CD4-positive, alpha-beta T cell (primary cell): ENCODE measurements at regions not wholly inside any gene's neighbourhood (a gene's known extent, or its start where the extent isn't known, plus 50 kb on each side); places are given as distances from the start of the nearest gene placed in this dataset.

Experiments used
- ATAC-seq: fragments of 200-7000 bp; cut with Tn5 transposase; one replicate; pipeline ENCODE4 v1.10.0; 2022; ENCODE audit warnings: mild to moderate bottlenecking; ENCODE audit not compliant: poor library complexity
- CTCF ChIA-PET: fragments of 350-600 bp; sonication (Branson Sonifier 250); formaldehyde crosslinking; loops from one replicate; lab custom pipeline; 2021; ENCODE audit warnings: antibody characterized with exemption, inconsistent platforms; lab: Charles Lee
- POLR2A ChIA-PET: fragments of 350-600 bp; sonication (Branson Sonifier 250); formaldehyde crosslinking; loops from one replicate; lab custom pipeline; 2021; ENCODE audit warnings: antibody characterized with exemption, inconsistent platforms; lab: Charles Lee
- DNase-seq, 14 experiments: peaks; one replicate each; pipeline ENCODE4 v3.0.0-alpha.2; 2013 to 2020; ENCODE audit warnings: mixed read lengths in 2 of 14
- H3K27ac ChIP-seq, 2 donors: one replicate each; pipeline versions ENCODE4 v1.5.1 to v1.7.0; 2013; ENCODE audit warnings: low read length in 2 of 2, low read depth in 1 of 2, mild to moderate bottlenecking in 1 of 2
- H3K27me3 ChIP-seq, 2 experiments: 1 replicate in 1 of 2; 2 replicates in 1 of 2; pipeline versions ENCODE4 v1.6.1 to v1.7.0; 2013; ENCODE audit warnings: low read length in 2 of 2, control low read depth in 1 of 2, mild to moderate bottlenecking in 1 of 2, moderate library complexity in 1 of 2; ENCODE audit not compliant: insufficient read depth in 2 of 2, control insufficient read depth in 1 of 2
- H3K36me3 ChIP-seq: one replicate; pipeline ENCODE4 v1.6.1; 2013; ENCODE audit warnings: low read length, control low read depth; ENCODE audit not compliant: insufficient read depth
- H3K4me1 ChIP-seq: one replicate; pipeline ENCODE4 v1.6.1; 2013; ENCODE audit warnings: low read length, control low read depth; ENCODE audit not compliant: insufficient read depth
- H3K4me3 ChIP-seq: one replicate; pipeline ENCODE4 v1.5.1; 2013; ENCODE audit warnings: mild to moderate bottlenecking, low read length, moderate library complexity
- H3K9me3 ChIP-seq, 2 experiments: 1 replicate in 1 of 2; 2 replicates in 1 of 2; pipeline versions ENCODE4 v1.6.1 to v1.7.0; 2013; ENCODE audit warnings: low read length in 2 of 2, mild to moderate bottlenecking in 2 of 2, control low read depth in 1 of 2, moderate library complexity in 1 of 2; ENCODE audit not compliant: control insufficient read depth in 1 of 2, insufficient read depth in 1 of 2
- H3K27ac Mint-ChIP-seq: one replicate; pipeline ENCODE4 v1.8.0; 2020; ENCODE audit warnings: mixed read lengths
- H3K27me3 Mint-ChIP-seq: one replicate; pipeline ENCODE4 v1.8.0; 2021; ENCODE audit warnings: mixed read lengths
- H3K36me3 Mint-ChIP-seq: one replicate; pipeline ENCODE4 v1.8.0; 2021; ENCODE audit warnings: low read depth, mixed read lengths
- H3K4me1 Mint-ChIP-seq: one replicate; pipeline ENCODE4 v1.8.0; 2021; ENCODE audit warnings: low read depth, mixed read lengths
- H3K4me3 Mint-ChIP-seq: one replicate; pipeline ENCODE4 v1.8.0; 2020; ENCODE audit warnings: mild to moderate bottlenecking, mixed read lengths
- H3K9me3 Mint-ChIP-seq: one replicate; pipeline ENCODE4 v1.8.0; 2020; ENCODE audit warnings: mixed read lengths
- CTCF ChIP-seq: fragments of 200-600 bp; IDR thresholded peaks from one replicate; pipeline ENCODE4 v1.8.0; 2022; ENCODE audit warnings: antibody characterized with exemption, mild to moderate bottlenecking
- intact Hi-C, 2 experiments: fragments of 100-400 bp; cut with DNase I in 1 of 2; cut with micrococcal nuclease in 1 of 2; formaldehyde crosslinking; loops; one replicate each; pipeline versions ENCODE4 v1.15.1 to v1.9.0; 2023 to 2025; cut with DNase I, micrococcal nuclease

- no peak for TF ChIP-seq CTCF
- no peaks in the 10 kb centered on the region for H3K36me3 ChIP-seq
- ATAC-seq (no peak), DNase-seq (no peak)
- Mint-ChIP-seq H3K9me3 (no peaks in the 10 kb centered on the region), H3K27ac (no peak overlapping the region), H3K4me1 (peaks cover 5% of the 10 kb centered on the region), H3K36me3 (no peaks in the 10 kb centered on the region), H3K27me3 (no peaks in the 10 kb centered on the region), H3K4me3 (no peak overlapping the region)
- intact Hi-C loops, result no loop called here
- no peak overlapping the region for H3K4me3 ChIP-seq
- no peaks in the 10 kb centered on the region for H3K27me3 ChIP-seq
- H3K9me3 ChIP-seq, result peaks cover 0 to 3% of the 10 kb centered on the region in 2 experiments
- ChIA-PET POLR2A (no interaction called here), CTCF (no interaction called here)
- no peak overlapping the region for H3K27ac ChIP-seq
- H3K4me1 ChIP-seq, result no peaks in the 10 kb centered on the region
Observed at GRCh38 chr15:93217343-93217742, 128.3 kb upstream of the RGMA start.

- Mint-ChIP-seq H3K27ac (no peak overlapping the region), H3K4me3 (no peak overlapping the region), H3K9me3 (no peaks in the 10 kb centered on the region), H3K36me3 (no peaks in the 10 kb centered on the region), H3K4me1 (no peaks in the 10 kb centered on the region), H3K27me3 (peaks cover 3% of the 10 kb centered on the region)
- Histone ChIP-seq H3K27ac (no peak overlapping the region), H3K9me3 (peaks cover 0 to 3% of the 10 kb centered on the region in 2 experiments), H3K4me3 (no peak overlapping the region), H3K36me3 (no peaks in the 10 kb centered on the region), H3K4me1 (no peaks in the 10 kb centered on the region), H3K27me3 (no peaks in the 10 kb centered on the region)
- DNase-seq (no peak), ATAC-seq (no peak)
- CTCF ChIA-PET, result interaction anchor here (0.5 kb wide), 1 partner anchor 12 kb away, joined by 3 read pairs; no protein-coding TSS in a partner anchor
- intact Hi-C loops, result no loop called here
- POLR2A ChIA-PET, result no interaction called here
- TF ChIP-seq CTCF, result no peak
Observed at GRCh38 chr15:93214106-93214505, 125.1 kb upstream of the RGMA start.

DNA sequence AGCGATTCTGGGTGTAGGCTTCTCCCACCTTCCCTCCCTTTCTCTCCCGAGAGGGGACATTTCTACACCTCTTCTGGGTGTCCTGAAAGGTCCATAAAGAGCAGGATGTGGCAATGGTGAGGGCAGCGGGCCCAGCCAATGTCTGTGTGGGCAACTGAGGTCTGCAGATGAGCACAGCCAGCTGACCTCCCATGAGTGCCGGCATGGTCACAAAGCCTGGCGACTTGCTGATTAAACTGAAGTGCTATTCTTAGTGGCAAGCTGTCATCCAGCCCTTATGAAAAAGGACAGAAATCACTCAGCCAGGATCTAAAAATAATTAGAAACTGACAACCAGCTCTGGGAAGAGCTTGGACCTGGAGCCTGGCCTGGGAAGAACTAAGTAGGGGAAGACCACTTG lies 124.3 kb upstream of the RGMA start:
- no peaks in the 10 kb centered on the region for H3K4me1 ChIP-seq
- ATAC-seq (no peak), DNase-seq (no peak)
- no peaks in the 10 kb centered on the region for H3K36me3 ChIP-seq
- Mint-ChIP-seq H3K27me3 (peaks cover 3% of the 10 kb centered on the region), H3K27ac (no peak overlapping the region), H3K4me1 (no peaks in the 10 kb centered on the region), H3K9me3 (no peaks in the 10 kb centered on the region), H3K4me3 (no peak overlapping the region), H3K36me3 (no peaks in the 10 kb centered on the region)
- TF ChIP-seq CTCF, result no peak
- no peaks in the 10 kb centered on the region for H3K27me3 ChIP-seq
- H3K27ac ChIP-seq, result no peak overlapping the region
- peaks cover 0 to 3% of the 10 kb centered on the region in 2 experiments for H3K9me3 ChIP-seq
- intact Hi-C loops, result no loop called here
- no peak overlapping the region for H3K4me3 ChIP-seq
- ChIA-PET CTCF (no interaction called here), POLR2A (no interaction called here)
